ENCODE measurements at regions not wholly inside any gene's neighbourhood (a gene's known extent, or its start where the extent isn't known, plus 50 kb on each side); places are given as distances from the start of the nearest gene placed in this dataset.

GRCh38 chr22:44589831-44590230 lies 91.8 kb upstream of the RTL6 start:
- TF ChIP-seq CTCF (IDR thresholded peaks at IDR 0.05; ENCODE audit: low read depth, low read length, missing input control) = no peak
- no peak for TF ChIP-seq ZBTB33 (IDR thresholded peaks at IDR 0.05)
- TF ChIP-seq ATF3 (IDR thresholded peaks at IDR 0.05) = no peak
- TF ChIP-seq, protein P1, sequence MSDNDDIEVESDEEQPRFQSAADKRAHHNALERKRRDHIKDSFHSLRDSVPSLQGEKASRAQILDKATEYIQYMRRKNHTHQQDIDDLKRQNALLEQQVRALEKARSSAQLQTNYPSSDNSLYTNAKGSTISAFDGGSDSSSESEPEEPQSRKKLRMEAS (IDR thresholded peaks at IDR 0.05) = no peak
- no peak for TF ChIP-seq EGR1 (IDR thresholded peaks at IDR 0.05; ENCODE audit: low read depth in 2 of 2)
- no peak for TF ChIP-seq REST (IDR thresholded peaks at IDR 0.05)
- no peak for TF ChIP-seq RAD21 (IDR thresholded peaks at IDR 0.05)
- TF ChIP-seq FOXA1 (IDR thresholded peaks at IDR 0.05) = no peak
- no peak for TF ChIP-seq HNF4G (IDR thresholded peaks at IDR 0.05)
- TF ChIP-seq YY1 (IDR thresholded peaks at IDR 0.05) = no peak
- TF ChIP-seq TAF1 (conservative IDR thresholded peaks at IDR 0.05) = no peak

Data from liver (tissue), 3 donors.